Forelimb muscle (tissue), 1 donor: ENCODE measurements at regions not wholly inside any gene's neighbourhood (a gene's known extent, or its start where the extent isn't known, plus 50 kb on each side); places are given as distances from the start of the nearest gene placed in this dataset.
A peak's percentile ranks its signal among the peaks of the same experiment; 100 is the strongest.

Experiments used
- DNase-seq: peaks from one replicate; pipeline ENCODE4 v3.0.0-alpha.2; 2013; ENCODE audit warnings: low read depth

DNA sequence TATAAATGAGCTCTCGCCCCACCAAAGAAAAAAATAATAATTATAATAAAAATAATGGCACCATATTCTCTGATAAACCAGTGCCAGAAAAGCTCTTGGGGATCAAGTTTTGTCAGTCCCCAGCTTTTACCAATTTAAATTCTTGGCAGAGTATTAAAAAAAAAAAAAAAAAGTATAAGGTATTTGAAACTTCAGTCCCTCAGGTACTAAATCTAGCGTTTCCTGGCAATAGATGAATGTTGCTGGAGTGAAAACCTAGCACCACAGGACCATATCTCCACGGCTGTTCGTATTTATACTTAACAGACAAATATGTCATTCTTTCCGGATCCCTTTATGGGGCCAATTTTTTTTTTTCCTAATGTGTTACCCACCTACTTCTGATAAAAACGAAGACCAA is 646.2 kb downstream of the CCDC171 start:
- DNase-seq = no peak

DNA sequence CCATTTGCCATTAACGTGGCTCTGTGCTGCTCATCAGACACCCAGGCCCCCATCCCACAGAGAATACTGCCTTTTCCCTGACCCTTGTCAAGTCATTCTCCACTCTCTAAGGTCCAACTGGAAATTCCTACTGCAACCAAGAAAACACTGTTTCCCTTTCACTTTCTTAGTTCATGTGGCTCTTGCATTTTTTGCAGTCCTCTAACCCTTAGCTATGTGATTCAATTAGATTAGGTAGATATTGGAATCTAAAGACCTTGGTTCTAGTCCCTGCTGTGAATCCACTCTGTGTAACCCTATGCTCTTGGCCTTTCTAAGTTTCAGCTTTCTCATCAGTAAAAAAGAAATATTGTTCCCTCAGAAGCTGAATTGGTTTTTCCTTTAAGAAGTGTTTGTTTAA is 649.4 kb downstream of the CCDC171 start:
- no peak for DNase-seq

DNA sequence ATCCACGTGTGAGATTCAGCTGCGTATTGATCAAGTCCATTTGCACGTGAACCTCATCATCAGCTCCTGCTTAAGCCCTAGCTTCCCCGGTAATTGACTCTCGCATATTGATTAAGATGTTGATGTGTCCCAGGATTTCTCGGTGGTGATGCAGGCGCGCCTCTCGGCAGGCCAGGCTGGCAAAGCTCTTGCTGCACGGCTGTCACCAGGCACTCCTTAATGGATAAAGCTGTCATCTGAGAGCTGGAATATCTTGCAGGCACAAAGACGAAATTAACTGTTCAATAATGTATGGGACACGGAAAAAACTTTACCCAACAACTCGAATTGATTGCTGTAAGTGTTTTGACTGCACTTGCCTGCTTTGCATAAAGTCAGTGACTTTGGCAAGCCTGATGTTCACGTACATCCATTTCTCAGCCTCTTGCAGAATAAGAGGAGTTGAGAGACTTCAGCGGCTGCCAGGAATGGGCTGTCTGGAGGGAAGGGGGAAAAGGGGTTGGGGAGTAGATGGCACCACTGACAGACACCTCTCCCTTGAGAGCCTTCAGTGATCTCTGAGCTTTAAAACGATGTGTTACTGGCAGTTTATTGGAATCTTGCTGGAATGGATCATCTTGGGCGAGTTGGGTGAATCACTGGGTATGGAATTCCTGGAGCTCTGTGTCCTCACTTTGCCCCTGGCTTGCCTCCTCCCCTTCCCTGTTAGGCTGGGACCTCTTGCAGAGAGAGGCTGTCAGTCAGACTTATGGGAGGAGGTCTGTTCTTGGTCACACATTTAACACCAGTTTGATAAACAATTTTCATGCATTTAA is 650.3 kb downstream of the CCDC171 start:
- DNase-seq = no peak

- DNase-seq = no peak
These were observed 651.1 kb downstream of the CCDC171 start for GRCh38 chr9:16203729-16204573.

DNA sequence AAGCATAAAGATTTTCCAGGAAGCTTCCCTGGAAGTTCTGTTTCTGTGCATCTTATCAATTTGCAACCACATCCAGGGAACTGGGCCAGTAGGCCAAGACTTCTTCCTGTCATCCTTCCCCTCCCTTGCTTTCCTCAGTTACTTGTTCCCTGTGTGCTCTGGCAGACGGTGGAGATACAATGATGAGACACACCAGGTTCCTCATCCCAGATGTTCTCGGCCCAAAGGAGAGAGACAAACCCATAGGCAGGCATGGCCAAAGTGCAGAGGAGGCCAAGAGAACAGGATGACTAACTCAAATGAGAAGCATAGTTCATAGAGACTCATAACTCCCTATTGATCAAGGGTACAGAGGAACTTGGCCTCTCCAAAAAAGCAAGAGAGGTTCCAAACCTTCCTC is 652.6 kb downstream of the CCDC171 start:
- no peak for DNase-seq

DNA sequence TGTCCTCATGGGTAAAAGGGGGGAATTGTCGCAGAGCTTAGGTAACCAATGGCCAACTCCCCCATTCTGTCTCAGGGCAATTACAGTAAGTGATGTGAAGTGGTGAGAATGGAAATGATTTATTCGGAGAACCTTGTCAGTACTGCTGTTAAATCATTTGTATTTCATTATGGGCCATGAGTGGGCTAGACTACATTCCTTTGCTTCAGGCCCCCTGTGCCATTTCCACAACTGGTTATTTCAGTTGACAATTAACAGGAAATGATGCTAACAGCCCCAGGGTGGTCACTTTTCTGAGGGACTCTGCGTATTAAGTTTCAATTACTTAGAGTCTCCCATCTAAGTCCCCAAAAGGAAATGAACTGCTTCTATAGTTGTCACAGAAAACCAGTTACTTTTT is 653.7 kb downstream of the CCDC171 start:
- DNase-seq = no peak

GRCh38 chr9:16207161-16207560 is 654.3 kb downstream of the CCDC171 start:
- DNase-seq = no peak

GRCh38 chr9:16210440-16210839 is 657.6 kb downstream of the CCDC171 start:
- no peak for DNase-seq

DNA sequence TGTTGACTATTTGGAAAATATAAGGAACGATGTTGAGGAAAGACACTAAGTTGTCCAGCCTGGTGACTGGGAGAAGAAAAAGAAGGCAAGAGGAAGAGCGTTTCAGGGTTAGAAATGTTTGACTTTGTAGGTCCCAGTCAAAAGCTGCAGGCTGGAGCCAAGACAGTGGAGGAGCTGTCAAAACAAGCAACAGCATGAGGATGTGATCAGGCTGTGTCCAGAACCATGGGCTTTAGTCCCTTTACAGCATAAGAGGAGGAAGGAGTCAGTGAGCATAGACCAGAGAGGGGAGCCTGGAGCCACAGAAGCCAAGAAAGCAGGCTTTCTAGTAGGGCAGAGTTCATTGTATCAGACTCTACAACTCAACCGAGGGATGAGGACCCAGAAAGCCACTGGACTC is 658.5 kb downstream of the BNC2 start:
- DNase-seq = no peak

DNA sequence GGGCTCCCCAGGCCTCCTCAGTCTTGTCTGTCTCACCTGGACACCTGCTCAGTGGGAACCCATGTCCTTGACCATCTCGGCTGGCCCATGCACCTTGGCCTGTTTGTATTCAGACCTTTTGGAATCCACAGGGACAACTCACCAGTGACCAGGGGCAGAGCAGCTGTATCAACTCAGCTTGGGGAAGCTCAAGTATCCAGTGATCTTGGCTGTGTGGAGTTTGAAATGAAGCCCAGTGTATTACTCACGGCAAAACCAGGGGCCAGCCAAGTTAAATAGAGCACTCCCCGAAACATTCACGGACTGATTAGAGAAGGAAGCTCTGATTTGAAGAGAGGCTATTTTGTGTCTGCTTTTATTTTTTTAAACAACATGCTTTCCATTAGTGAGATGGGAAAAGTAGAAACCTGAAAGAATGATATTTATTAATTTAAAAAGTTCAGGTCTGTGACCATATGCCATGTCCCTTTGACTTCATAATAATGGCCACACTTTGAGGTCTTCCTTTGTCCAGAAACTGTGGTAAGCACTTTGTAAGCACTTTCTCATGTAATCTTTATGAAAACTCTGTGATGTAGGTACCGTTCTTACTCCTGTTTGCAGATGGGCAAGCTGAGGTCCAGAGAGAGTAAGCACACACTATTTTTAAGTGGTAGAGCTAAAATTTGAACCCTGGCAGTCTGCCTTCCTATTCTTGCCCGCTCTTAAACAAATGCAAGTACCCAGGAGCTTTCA is 656.5 kb downstream of the BNC2 start:
- DNase-seq = peak; percentile 86

DNA sequence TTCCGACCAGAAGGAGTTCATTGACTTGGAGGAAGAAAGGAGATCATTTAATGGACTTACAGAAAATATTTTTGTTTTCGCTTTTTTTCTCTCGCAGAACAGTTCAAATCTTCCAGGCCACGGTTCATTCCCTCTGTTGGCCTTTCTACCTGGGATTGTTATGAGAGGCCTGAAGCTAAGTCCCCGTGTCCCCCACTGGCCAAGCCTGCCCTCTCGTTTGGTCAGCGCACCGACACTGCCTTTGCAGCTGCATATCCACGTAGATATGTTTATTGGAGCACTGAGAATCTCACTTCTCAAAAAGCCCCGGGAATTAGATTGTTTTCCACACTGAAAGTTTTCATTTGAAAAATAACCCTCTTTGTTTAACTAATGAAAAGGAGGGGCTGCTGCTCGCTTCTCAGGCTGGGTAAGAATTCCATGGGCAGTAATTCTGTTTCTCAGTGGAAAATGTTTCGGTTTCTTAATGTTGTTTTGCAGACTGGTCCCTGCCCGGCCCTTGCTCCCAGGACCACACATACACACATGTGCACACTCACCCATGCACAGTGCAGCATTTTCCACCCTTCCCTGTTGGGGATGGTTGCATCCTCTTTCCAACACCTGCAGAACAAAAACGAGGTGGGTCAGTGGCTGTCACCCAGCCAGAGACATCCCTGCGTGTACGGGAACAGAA is 655.7 kb downstream of the BNC2 start:
- DNase-seq = no peak

DNA sequence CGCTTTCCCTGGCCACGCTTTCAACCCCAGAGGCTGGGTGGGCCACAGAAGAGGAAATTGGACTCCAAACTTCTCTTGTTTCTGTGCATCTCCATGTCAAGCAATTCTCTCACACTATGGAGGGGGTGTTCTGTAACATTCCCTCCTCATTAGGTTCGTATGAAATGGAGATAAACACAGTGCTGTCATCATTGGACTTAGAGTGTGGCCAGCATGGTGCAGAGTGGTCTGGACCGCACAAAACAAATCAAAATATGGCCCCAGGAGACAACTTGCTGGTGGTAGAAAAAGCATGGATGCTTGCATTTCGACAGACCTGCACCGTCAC is 655.2 kb downstream of the BNC2 start:
- no peak for DNase-seq

- DNase-seq = no peak
These were observed 652.3 kb downstream of the BNC2 start for GRCh38 chr9:16217943-16218701.

GRCh38 chr9:16221366-16221765 is 649.1 kb downstream of the BNC2 start:
- no peak for DNase-seq

GRCh38 chr9:16221822-16222547 is 648.5 kb downstream of the BNC2 start:
- DNase-seq = no peak

DNA sequence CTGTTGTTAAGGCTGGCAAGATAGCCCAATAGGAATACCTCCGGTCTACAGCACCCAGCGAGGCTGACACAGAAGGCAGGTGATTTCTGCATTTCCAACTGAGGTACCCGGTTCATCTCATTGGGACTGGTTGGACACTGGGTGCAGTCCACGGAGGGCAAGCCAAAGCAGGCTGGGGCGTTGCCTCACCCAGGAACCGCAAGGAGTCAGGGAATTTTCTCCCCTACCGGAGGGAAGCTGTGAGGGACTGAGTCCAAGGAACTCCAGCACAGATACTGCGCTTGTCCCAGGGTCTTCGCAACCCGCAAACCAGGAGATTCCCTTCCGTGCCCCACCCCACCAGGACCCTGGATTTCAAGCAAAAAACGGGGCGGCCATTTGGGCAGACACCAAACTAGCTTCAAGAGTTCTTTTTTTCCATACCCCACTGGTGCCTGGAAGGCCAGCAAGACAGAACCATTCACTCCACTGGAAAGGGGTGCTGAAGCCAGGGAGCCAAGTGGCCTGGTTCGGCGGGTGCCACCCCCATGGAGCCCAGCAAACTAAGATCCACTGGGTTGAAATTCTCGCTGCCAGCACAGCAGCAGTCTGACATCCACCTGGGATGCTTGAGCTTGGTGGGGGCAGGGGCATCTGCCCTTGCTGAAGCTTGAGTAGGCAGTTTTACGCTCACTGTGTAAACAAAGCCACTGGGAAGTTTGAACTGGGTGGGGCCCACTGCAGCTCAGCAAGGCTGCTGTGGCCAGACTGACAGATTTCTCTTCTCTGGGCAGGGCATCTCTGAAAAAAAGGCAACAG is 647.2 kb downstream of the BNC2 start:
- no peak for DNase-seq

- no peak for DNase-seq
These were observed 639.7 kb downstream of the BNC2 start for GRCh38 chr9:16230731-16231130.

- DNase-seq = no peak
These were observed 634.2 kb downstream of the BNC2 start for GRCh38 chr9:16236311-16236710.

DNA sequence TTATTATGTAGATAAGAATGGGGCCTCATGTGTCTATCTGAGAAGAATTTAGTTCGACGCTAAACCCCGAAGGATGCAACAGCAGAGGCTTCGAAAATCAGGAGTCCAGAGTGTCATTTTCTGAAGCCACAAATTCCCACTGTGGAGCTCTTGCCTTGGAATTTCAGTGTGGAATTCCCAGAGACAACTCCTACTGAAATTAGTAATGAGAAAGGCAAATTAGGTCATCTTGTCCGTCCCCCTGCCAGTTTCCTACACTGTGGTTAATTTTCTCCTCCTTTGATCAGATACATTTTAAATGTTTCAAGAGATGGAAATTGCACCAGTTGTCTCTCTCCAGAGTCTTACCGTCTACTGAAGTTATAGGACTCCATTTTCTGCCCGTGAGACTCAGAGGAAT is 633.6 kb downstream of the BNC2 start:
- no peak for DNase-seq
